Keratinocyte (primary cell): ENCODE measurements at regions not wholly inside any gene's neighbourhood (a gene's known extent, or its start where the extent isn't known, plus 50 kb on each side); places are given as distances from the start of the nearest gene placed in this dataset.

Source experiments
- DNase-seq: peaks from one replicate; pipeline ENCODE4 v3.0.0-alpha.2; 2011; ENCODE audit warnings: low read depth, missing footprints, low spot score
- FAIRE-seq: peaks from 2 replicates; lab custom pipeline; 2011; peaks lifted over from hg19 to GRCh38; lab: Jason Lieb, UNC
- H2AFZ ChIP-seq: 2 replicates; pipeline ENCODE4 v1.6.0; 2012; ENCODE audit warnings: low read length, control low read depth, inconsistent platforms; ENCODE audit not compliant: control insufficient read depth
- H3K27ac ChIP-seq: 2 replicates; pipeline ENCODE4 v1.5.1; 2011; ENCODE audit warnings: low read length; ENCODE audit not compliant: control insufficient read depth, insufficient read depth
- H3K27me3 ChIP-seq: 3 replicates; pipeline ENCODE4 v1.6.0; 2011; ENCODE audit warnings: low read length; ENCODE audit not compliant: control insufficient read depth, insufficient read depth; ENCODE audit errors: extremely low read depth
- H3K36me3 ChIP-seq, 2 experiments: 2 replicates in 1 of 2; 3 replicates in 1 of 2; pipeline ENCODE4 v1.5.1; 2011; ENCODE audit warnings: low read length in 2 of 2, mild to moderate bottlenecking in 1 of 2; ENCODE audit not compliant: control insufficient read depth in 2 of 2, insufficient read depth in 2 of 2; ENCODE audit errors: extremely low read depth in 1 of 2
- H3K4me1 ChIP-seq: 3 replicates; pipeline ENCODE4 v1.5.1; 2011; ENCODE audit warnings: low read length; ENCODE audit not compliant: control insufficient read depth, insufficient read depth; ENCODE audit errors: extremely low read depth
- H3K4me2 ChIP-seq: 3 replicates; pipeline ENCODE4 v1.6.0; 2011; ENCODE audit warnings: low read depth, low read length; ENCODE audit not compliant: control insufficient read depth, insufficient read depth; ENCODE audit errors: extremely low read depth
- H3K4me3 ChIP-seq, 3 experiments: fragments of 200-600 bp in 1 of 3; sonication (generic) in 1 of 3; 2 replicates in 2 of 3; 3 replicates in 1 of 3; pipeline ENCODE4 v1.5.1; 2011 to 2016; ENCODE audit warnings: low read length in 3 of 3, mild to moderate bottlenecking in 3 of 3, control low read depth in 2 of 3, inconsistent platforms in 1 of 3, low read depth in 1 of 3, mixed read lengths in 1 of 3, mixed run types in 1 of 3, moderate library complexity in 1 of 3; ENCODE audit not compliant: control insufficient read depth in 2 of 3, insufficient read depth in 2 of 3; ENCODE audit errors: extremely low read depth in 1 of 3
- H3K79me2 ChIP-seq: 2 replicates; pipeline ENCODE4 v1.6.0; 2012; ENCODE audit warnings: low read length; ENCODE audit not compliant: control insufficient read depth, insufficient read depth
- H3K9ac ChIP-seq: 3 replicates; pipeline ENCODE4 v1.6.0; 2011; ENCODE audit warnings: low read length; ENCODE audit not compliant: control insufficient read depth, insufficient read depth; ENCODE audit errors: extremely low read depth
- H3K9me1 ChIP-seq: 3 replicates; pipeline ENCODE4 v1.6.0; 2011; ENCODE audit warnings: low read length; ENCODE audit not compliant: control insufficient read depth, insufficient read depth; ENCODE audit errors: extremely low read depth
- H3K9me3 ChIP-seq: 2 replicates; pipeline ENCODE4 v1.5.1; 2012; ENCODE audit warnings: low read depth, low read length; ENCODE audit not compliant: control insufficient read depth
- H4K20me1 ChIP-seq: 3 replicates; pipeline ENCODE4 v1.6.0; 2011; ENCODE audit warnings: low read length; ENCODE audit not compliant: control insufficient read depth, insufficient read depth; ENCODE audit errors: extremely low read depth
- EZH2 ChIP-seq: IDR thresholded peaks from one replicate; pipeline ENCODE4 v1.6.1; 2012; ENCODE audit warnings: inconsistent platforms, mild to moderate bottlenecking, low read length, moderate library complexity
- dilution Hi-C: fragments of 300-500 bp; cut with MboI; formaldehyde crosslinking; loops from one replicate; pipeline ENCODE4 v1.7.0; 2020; ENCODE audit warnings: low sequenced_read_pairs; ENCODE audit not compliant: extremely low pct_ligation_motif_present
- TF ChIP-seq, protein P1 (sequence below), 3 experiments: IDR thresholded peaks in 1 of 3; conservative IDR thresholded peaks in 1 of 3; optimal IDR thresholded peaks in 1 of 3; 2 replicates in 2 of 3; 3 replicates in 1 of 3; pipeline versions ENCODE3 to v1.5.1; 2011; ENCODE audit warnings: low read length in 3 of 3, mild to moderate bottlenecking in 3 of 3, moderate library complexity in 2 of 3, control low read depth in 1 of 3, inconsistent platforms in 1 of 3; ENCODE audit not compliant: insufficient read depth in 2 of 3; ENCODE audit errors: extremely low read depth in 1 of 3

- no peak overlapping the region for H3K4me2 ChIP-seq
- H2AFZ ChIP-seq: no peak overlapping the region
- H3K9me3 ChIP-seq: no peaks in the 10 kb centered on the region
- H3K79me2 ChIP-seq: no peaks in the 10 kb centered on the region
- DNase-seq (no peak), FAIRE-seq (no peak)
- H3K9ac ChIP-seq: no peak overlapping the region
- H4K20me1 ChIP-seq: no peaks in the 10 kb centered on the region
- no peak overlapping the region for H3K4me3 ChIP-seq
- dilution Hi-C loops: no loop called here
- H3K36me3 ChIP-seq: no peaks in the 10 kb centered on the region
- TF ChIP-seq, protein P1, sequence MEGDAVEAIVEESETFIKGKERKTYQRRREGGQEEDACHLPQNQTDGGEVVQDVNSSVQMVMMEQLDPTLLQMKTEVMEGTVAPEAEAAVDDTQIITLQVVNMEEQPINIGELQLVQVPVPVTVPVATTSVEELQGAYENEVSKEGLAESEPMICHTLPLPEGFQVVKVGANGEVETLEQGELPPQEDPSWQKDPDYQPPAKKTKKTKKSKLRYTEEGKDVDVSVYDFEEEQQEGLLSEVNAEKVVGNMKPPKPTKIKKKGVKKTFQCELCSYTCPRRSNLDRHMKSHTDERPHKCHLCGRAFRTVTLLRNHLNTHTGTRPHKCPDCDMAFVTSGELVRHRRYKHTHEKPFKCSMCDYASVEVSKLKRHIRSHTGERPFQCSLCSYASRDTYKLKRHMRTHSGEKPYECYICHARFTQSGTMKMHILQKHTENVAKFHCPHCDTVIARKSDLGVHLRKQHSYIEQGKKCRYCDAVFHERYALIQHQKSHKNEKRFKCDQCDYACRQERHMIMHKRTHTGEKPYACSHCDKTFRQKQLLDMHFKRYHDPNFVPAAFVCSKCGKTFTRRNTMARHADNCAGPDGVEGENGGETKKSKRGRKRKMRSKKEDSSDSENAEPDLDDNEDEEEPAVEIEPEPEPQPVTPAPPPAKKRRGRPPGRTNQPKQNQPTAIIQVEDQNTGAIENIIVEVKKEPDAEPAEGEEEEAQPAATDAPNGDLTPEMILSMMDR (optimal IDR thresholded peaks at IDR 0.05 in 1 of 3, IDR thresholded peaks at IDR 0.05 in 1 of 3, conservative IDR thresholded peaks at IDR 0.05 in 1 of 3; ENCODE audit: extremely low read depth in 1 of 3, insufficient read depth in 2 of 3, low read length in 3 of 3): no peak
- TF ChIP-seq EZH2: no peak
- no peaks in the 10 kb centered on the region for H3K27me3 ChIP-seq
- no peaks in the 10 kb centered on the region for H3K4me1 ChIP-seq
- no peak overlapping the region for H3K27ac ChIP-seq
- no peaks in the 10 kb centered on the region for H3K9me1 ChIP-seq
Observed at GRCh38 chr4:127174616-127175015, 458.1 kb upstream of the INTU start.

DNA sequence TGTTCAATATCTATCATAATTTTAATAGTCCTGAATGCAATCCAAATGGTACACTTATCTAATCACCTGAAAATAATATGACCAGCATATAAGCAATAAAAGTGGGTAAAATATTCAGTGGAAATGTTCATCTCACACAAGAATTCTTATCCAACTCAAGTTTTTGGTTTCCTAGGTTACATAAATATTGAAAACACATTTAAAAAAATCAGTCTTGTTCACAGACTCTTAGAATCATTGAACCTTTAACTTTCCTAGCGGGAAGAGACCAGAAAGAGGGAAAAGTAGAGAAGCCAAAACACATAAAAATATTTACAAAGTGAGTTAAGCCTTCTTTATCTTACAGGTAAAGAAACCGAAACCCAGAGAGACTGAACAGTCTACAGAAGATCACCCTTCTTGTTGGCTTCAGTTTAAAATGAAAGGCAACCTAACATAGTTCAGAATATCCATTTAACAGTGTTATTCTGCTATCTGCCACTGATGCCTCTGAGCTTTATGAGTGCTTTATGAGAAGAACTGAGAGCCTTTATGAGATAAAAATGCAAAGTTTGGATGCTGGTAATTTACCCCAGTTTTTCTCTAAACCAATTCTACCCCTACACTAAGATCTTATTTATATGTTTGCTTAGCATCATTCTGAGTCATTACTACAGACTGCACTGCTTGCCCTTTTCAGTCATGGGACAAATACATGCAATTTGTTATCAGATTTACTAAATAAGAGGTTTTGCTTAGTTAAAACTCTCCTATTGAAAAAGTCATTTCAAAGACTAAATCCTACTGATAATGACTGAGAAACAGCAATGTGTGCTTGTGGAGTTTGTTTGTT lies 453.3 kb upstream of the INTU start:
- H3K4me2 ChIP-seq: no peak overlapping the region
- H4K20me1 ChIP-seq: no peaks in the 10 kb centered on the region
- no peak overlapping the region for H2AFZ ChIP-seq
- FAIRE-seq (no peak), DNase-seq (no peak)
- H3K27ac ChIP-seq: no peak overlapping the region
- H3K27me3 ChIP-seq: no peaks in the 10 kb centered on the region
- no peak for TF ChIP-seq EZH2
- TF ChIP-seq, protein P1 (optimal IDR thresholded peaks at IDR 0.05 in 1 of 3, IDR thresholded peaks at IDR 0.05 in 1 of 3, conservative IDR thresholded peaks at IDR 0.05 in 1 of 3; ENCODE audit: extremely low read depth in 1 of 3, insufficient read depth in 2 of 3, low read length in 3 of 3): no peak
- no peak overlapping the region for H3K4me3 ChIP-seq
- no peaks in the 10 kb centered on the region for H3K36me3 ChIP-seq
- dilution Hi-C loops: no loop called here
- H3K79me2 ChIP-seq: no peaks in the 10 kb centered on the region
- H3K9ac ChIP-seq: no peak overlapping the region
- H3K9me3 ChIP-seq: no peaks in the 10 kb centered on the region
- no peaks in the 10 kb centered on the region for H3K4me1 ChIP-seq
- no peaks in the 10 kb centered on the region for H3K9me1 ChIP-seq
